ENCODE measurements at regions not wholly inside any gene's neighbourhood (a gene's known extent, or its start where the extent isn't known, plus 50 kb on each side); places are given as distances from the start of the nearest gene placed in this dataset.
A peak's percentile ranks its signal among the peaks of the same experiment; 100 is the strongest.
"Not testable (repeated sequence)": the region's sequence is repeated elsewhere in the genome, so short reads cannot be mapped to it uniquely, and the experiment has no call there.

GRCh38 chr10:90011281-90011680 is 309.9 kb downstream of the KIF20B start:
- TF ChIP-seq, protein P1, sequence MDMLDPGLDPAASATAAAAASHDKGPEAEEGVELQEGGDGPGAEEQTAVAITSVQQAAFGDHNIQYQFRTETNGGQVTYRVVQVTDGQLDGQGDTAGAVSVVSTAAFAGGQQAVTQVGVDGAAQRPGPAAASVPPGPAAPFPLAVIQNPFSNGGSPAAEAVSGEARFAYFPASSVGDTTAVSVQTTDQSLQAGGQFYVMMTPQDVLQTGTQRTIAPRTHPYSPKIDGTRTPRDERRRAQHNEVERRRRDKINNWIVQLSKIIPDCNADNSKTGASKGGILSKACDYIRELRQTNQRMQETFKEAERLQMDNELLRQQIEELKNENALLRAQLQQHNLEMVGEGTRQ (CRISPR knock-in tag; IDR thresholded peaks at IDR 0.05), result not testable (repeated sequence)
- not testable (repeated sequence) for TF ChIP-seq CTCF (IDR thresholded peaks at IDR 0.05); AR (CRISPR knock-in tag; IDR thresholded peaks at IDR 0.05); HMGA2 (CRISPR knock-in tag; IDR thresholded peaks at IDR 0.05); TP53 (CRISPR knock-in tag; IDR thresholded peaks at IDR 0.05); ESRRA (CRISPR knock-in tag; IDR thresholded peaks at IDR 0.05; ENCODE audit: borderline replicate concordance); SMAD4 (CRISPR knock-in tag; IDR thresholded peaks at IDR 0.05); MXD4 (CRISPR knock-in tag; IDR thresholded peaks at IDR 0.05; ENCODE audit: borderline replicate concordance); E2F5 (CRISPR knock-in tag; IDR thresholded peaks at IDR 0.05)
- TF ChIP-seq, protein P2, sequence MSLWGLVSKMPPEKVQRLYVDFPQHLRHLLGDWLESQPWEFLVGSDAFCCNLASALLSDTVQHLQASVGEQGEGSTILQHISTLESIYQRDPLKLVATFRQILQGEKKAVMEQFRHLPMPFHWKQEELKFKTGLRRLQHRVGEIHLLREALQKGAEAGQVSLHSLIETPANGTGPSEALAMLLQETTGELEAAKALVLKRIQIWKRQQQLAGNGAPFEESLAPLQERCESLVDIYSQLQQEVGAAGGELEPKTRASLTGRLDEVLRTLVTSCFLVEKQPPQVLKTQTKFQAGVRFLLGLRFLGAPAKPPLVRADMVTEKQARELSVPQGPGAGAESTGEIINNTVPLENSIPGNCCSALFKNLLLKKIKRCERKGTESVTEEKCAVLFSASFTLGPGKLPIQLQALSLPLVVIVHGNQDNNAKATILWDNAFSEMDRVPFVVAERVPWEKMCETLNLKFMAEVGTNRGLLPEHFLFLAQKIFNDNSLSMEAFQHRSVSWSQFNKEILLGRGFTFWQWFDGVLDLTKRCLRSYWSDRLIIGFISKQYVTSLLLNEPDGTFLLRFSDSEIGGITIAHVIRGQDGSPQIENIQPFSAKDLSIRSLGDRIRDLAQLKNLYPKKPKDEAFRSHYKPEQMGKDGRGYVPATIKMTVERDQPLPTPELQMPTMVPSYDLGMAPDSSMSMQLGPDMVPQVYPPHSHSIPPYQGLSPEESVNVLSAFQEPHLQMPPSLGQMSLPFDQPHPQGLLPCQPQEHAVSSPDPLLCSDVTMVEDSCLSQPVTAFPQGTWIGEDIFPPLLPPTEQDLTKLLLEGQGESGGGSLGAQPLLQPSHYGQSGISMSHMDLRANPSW (CRISPR knock-in tag; conservative IDR thresholded peaks at IDR 0.05; ENCODE audit: low read depth), result not testable (repeated sequence)
- TF ChIP-seq FOXK1 (CRISPR knock-in tag; IDR thresholded peaks at IDR 0.05), result peak; percentile 76
- TF ChIP-seq, protein P3, sequence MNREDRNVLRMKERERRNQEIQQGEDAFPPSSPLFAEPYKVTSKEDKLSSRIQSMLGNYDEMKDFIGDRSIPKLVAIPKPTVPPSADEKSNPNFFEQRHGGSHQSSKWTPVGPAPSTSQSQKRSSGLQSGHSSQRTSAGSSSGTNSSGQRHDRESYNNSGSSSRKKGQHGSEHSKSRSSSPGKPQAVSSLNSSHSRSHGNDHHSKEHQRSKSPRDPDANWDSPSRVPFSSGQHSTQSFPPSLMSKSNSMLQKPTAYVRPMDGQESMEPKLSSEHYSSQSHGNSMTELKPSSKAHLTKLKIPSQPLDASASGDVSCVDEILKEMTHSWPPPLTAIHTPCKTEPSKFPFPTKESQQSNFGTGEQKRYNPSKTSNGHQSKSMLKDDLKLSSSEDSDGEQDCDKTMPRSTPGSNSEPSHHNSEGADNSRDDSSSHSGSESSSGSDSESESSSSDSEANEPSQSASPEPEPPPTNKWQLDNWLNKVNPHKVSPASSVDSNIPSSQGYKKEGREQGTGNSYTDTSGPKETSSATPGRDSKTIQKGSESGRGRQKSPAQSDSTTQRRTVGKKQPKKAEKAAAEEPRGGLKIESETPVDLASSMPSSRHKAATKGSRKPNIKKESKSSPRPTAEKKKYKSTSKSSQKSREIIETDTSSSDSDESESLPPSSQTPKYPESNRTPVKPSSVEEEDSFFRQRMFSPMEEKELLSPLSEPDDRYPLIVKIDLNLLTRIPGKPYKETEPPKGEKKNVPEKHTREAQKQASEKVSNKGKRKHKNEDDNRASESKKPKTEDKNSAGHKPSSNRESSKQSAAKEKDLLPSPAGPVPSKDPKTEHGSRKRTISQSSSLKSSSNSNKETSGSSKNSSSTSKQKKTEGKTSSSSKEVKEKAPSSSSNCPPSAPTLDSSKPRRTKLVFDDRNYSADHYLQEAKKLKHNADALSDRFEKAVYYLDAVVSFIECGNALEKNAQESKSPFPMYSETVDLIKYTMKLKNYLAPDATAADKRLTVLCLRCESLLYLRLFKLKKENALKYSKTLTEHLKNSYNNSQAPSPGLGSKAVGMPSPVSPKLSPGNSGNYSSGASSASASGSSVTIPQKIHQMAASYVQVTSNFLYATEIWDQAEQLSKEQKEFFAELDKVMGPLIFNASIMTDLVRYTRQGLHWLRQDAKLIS (CRISPR knock-in tag; IDR thresholded peaks at IDR 0.05; ENCODE audit: borderline replicate concordance), result not testable (repeated sequence)
- TF ChIP-seq, protein P4, sequence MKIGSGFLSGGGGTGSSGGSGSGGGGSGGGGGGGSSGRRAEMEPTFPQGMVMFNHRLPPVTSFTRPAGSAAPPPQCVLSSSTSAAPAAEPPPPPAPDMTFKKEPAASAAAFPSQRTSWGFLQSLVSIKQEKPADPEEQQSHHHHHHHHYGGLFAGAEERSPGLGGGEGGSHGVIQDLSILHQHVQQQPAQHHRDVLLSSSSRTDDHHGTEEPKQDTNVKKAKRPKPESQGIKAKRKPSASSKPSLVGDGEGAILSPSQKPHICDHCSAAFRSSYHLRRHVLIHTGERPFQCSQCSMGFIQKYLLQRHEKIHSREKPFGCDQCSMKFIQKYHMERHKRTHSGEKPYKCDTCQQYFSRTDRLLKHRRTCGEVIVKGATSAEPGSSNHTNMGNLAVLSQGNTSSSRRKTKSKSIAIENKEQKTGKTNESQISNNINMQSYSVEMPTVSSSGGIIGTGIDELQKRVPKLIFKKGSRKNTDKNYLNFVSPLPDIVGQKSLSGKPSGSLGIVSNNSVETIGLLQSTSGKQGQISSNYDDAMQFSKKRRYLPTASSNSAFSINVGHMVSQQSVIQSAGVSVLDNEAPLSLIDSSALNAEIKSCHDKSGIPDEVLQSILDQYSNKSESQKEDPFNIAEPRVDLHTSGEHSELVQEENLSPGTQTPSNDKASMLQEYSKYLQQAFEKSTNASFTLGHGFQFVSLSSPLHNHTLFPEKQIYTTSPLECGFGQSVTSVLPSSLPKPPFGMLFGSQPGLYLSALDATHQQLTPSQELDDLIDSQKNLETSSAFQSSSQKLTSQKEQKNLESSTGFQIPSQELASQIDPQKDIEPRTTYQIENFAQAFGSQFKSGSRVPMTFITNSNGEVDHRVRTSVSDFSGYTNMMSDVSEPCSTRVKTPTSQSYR (CRISPR knock-in tag; IDR thresholded peaks at IDR 0.05), result not testable (repeated sequence)

All from WTC11 (cell line).